Hypothalamus (tissue), 51 donors: ENCODE measurements at regions not wholly inside any gene's neighbourhood (a gene's known extent, or its start where the extent isn't known, plus 50 kb on each side); places are given as distances from the start of the nearest gene placed in this dataset.

Experiments
- DNase-seq, 51 donors: peaks; one replicate each; lab custom pipeline; 2025; lab: John Stamatoyannopoulos, UW

GRCh38 chr4:128573781-128574508 lies 235.6 kb upstream of the JADE1 start:
- no peak for DNase-seq

- no peak for DNase-seq
These were observed 236.7 kb upstream of the JADE1 start for GRCh38 chr4:128572778-128573241.

- DNase-seq = no peak
These were observed 237.8 kb upstream of the JADE1 start for GRCh38 chr4:128571747-128572146.

GRCh38 chr4:128570387-128570975 lies 239.0 kb upstream of the JADE1 start:
- DNase-seq = peak in 1 of 51 donors; percentile 3

- DNase-seq = no peak
These were observed 242.8 kb upstream of the JADE1 start for GRCh38 chr4:128566693-128567092.

- peak in 18 of 51 donors; percentile 1 to 40 (median 14) for DNase-seq
These were observed 243.8 kb upstream of the JADE1 start for GRCh38 chr4:128565565-128566186.

GRCh38 chr4:128565054-128565453 lies 244.4 kb upstream of the JADE1 start:
- no peak for DNase-seq

GRCh38 chr4:128564081-128564630 lies 245.3 kb upstream of the JADE1 start:
- DNase-seq = no peak

GRCh38 chr4:128560754-128561495 lies 248.6 kb upstream of the JADE1 start:
- DNase-seq = no peak

- peak in 11 of 51 donors; percentile 1 to 21 (median 9) for DNase-seq
These were observed 250.4 kb upstream of the JADE1 start for GRCh38 chr4:128558896-128559679.

- DNase-seq = no peak
These were observed 252.7 kb upstream of the JADE1 start for GRCh38 chr4:128556756-128557155.

- no peak for DNase-seq
These were observed 255.6 kb upstream of the JADE1 start for GRCh38 chr4:128553686-128554515.

GRCh38 chr4:128552586-128552907 lies 257.0 kb upstream of the JADE1 start:
- DNase-seq = no peak

GRCh38 chr4:128551280-128551679 lies 258.2 kb upstream of the JADE1 start:
- no peak for DNase-seq

- DNase-seq = no peak
These were observed 259.4 kb upstream of the JADE1 start for GRCh38 chr4:128550060-128550459.

GRCh38 chr4:128549636-128550035 lies 259.9 kb upstream of the JADE1 start:
- no peak for DNase-seq

- no peak for DNase-seq
These were observed 260.8 kb upstream of the PGRMC2 start for GRCh38 chr4:128548381-128548780.

- DNase-seq = no peak
These were observed 256.7 kb upstream of the PGRMC2 start for GRCh38 chr4:128544272-128544671.

GRCh38 chr4:128543696-128544095 lies 256.1 kb upstream of the PGRMC2 start:
- DNase-seq = no peak
